ENCODE measurements at regions not wholly inside any gene's neighbourhood (a gene's known extent, or its start where the extent isn't known, plus 50 kb on each side); places are given as distances from the start of the nearest gene placed in this dataset.

DNA sequence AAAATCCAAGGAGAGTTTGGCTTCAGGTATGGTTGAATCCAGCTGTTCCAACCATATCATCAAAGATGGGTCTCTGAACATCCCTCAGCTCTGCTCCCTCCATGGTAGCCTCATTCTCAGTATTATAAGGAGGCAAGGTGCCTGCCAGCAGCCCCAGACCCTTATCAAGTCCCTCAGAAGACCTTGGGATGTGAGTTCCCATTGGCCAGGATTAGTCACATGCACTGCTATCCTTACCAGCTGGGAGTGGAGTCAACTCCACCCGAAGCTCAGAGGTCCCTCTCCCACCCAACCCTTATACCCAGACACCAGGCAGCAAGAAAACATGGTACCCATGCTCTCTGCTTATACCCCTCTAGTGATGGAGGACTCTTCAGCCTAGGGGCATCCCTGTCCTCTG lies 153.7 kb upstream of the ZBTB40 start:
- no peak for DNase-seq (ENCODE audit: low read depth in 2 of 2)
- TF ChIP-seq CTCF (IDR thresholded peaks at IDR 0.05; ENCODE audit: low read depth, low read length), result no peak
- H3K4me3 ChIP-seq (replicated peaks in 1 of 2; ENCODE audit: low read depth in 2 of 2, low read length in 2 of 2), result no peak overlapping the region

DNA sequence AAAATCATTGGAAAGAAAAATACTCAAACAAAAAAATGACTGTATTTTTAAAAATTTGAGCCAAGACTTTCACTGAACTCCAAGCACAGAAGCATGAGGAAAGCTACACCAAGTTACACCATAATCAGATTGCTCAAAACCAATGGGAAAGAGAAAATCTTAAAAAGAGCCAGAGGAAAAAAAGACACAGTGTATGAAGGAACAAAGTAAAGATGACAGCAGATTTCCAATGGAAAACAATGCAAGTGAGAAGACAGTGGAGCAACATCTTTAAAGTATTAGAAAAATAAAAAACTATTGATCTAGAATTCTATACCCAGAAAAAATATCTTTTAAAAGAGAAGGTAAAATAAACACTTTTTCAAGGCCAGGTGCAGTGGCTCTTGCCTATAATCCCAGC lies 147.8 kb upstream of the ZBTB40 start:
- TF ChIP-seq CTCF (IDR thresholded peaks at IDR 0.05; ENCODE audit: low read depth, low read length), result no peak
- no peak overlapping the region for H3K4me3 ChIP-seq (replicated peaks in 1 of 2; ENCODE audit: low read depth in 2 of 2, low read length in 2 of 2)
- DNase-seq (ENCODE audit: low read depth in 2 of 2), result no peak

- no peak for DNase-seq (ENCODE audit: low read depth in 2 of 2)
- no peak overlapping the region for H3K4me3 ChIP-seq (replicated peaks in 1 of 2; ENCODE audit: low read depth in 2 of 2, low read length in 2 of 2)
- no peak for TF ChIP-seq CTCF (IDR thresholded peaks at IDR 0.05; ENCODE audit: low read depth, low read length)
These were observed 142.1 kb upstream of the ZBTB40 start for GRCh38 chr1:22309572-22309971.

DNA sequence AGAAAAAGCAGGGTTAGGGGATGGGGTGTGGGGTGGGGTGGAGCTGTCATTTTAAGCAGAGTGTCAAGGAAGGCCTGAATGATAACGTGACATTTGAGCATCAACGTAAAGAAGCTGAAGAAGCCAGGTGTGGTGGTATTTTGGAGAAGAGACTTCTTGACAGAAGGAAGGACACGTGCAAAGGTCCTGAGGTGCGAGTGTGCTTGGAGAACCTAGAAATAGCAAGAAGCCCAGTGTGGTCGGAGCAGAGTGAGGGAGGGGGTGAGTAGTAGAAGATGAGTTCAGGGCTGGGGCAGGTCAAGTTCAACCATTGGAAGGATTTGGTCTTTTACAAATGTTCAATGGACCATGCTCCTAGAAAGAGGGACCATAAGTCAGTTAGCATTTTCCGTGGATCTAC lies 140.2 kb upstream of the ZBTB40 start:
- DNase-seq (ENCODE audit: low read depth in 2 of 2), result no peak
- no peak for TF ChIP-seq CTCF (IDR thresholded peaks at IDR 0.05; ENCODE audit: low read depth, low read length)
- no peak overlapping the region for H3K4me3 ChIP-seq (replicated peaks in 1 of 2; ENCODE audit: low read depth in 2 of 2, low read length in 2 of 2)

GRCh38 chr1:22313321-22313720 lies 138.3 kb upstream of the ZBTB40 start:
- DNase-seq (ENCODE audit: low read depth in 2 of 2), result no peak

DNA sequence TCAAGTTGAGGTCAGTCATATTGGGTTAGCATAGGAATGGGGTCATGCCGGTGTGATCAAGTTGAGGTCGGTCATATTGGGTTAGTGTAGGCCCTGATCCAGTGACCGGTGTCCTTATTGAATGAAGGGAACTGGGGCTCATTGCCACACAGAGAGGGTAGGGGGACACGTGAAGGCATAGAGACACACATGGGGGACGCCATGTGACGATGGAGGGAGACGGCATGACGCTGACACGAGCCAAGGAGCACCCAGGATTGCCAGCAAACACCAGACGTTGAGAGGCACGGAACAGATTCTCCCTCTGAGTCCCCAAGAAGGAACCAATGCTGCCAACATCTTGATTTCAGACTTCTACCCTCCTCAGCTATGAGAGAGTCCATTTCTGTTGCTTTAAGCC lies 136.9 kb upstream of the ZBTB40 start:
- no peak for TF ChIP-seq CTCF (IDR thresholded peaks at IDR 0.05; ENCODE audit: low read depth, low read length)
- DNase-seq (ENCODE audit: low read depth in 2 of 2), result no peak
- H3K4me3 ChIP-seq (replicated peaks in 1 of 2; ENCODE audit: low read depth in 2 of 2, low read length in 2 of 2), result no peak overlapping the region

More at GRCh38 chr1:22313321-22313720, 138.3 kb upstream of the ZBTB40 start:
- no peak for TF ChIP-seq CTCF (IDR thresholded peaks at IDR 0.05; ENCODE audit: low read depth, low read length)
- no peak overlapping the region for H3K4me3 ChIP-seq (replicated peaks in 1 of 2; ENCODE audit: low read depth in 2 of 2, low read length in 2 of 2)

GRCh38 chr1:22315315-22316078 lies 136.2 kb upstream of the ZBTB40 start:
- H3K4me3 ChIP-seq (replicated peaks in 1 of 2; ENCODE audit: low read depth in 2 of 2, low read length in 2 of 2), result no peak overlapping the region
- no peak for TF ChIP-seq CTCF (IDR thresholded peaks at IDR 0.05; ENCODE audit: low read depth, low read length)
- DNase-seq (ENCODE audit: low read depth in 2 of 2), result no peak

Data from cardiac fibroblast (primary cell).